Body of pancreas (tissue), 4 donors: ENCODE measurements at regions not wholly inside any gene's neighbourhood (a gene's known extent, or its start where the extent isn't known, plus 50 kb on each side); places are given as distances from the start of the nearest gene placed in this dataset.

Experiments
- ATAC-seq: fragments of 150-250 bp; one replicate; pipeline ENCODE4 v1.9.1; 2016
- DNase-seq, 4 donors: peaks; one replicate each; pipeline ENCODE4 v3.0.0-alpha.2; 2019
- H3K27ac ChIP-seq, 4 donors: fragments of 200-600 bp; sonication (generic); 1 replicate in 3 of 4; 2 replicates in 1 of 4; pipeline versions ENCODE4 v1.5.1 to v1.6.1; 2016 to 2019; ENCODE audit warnings: mild to moderate bottlenecking in 1 of 4, mixed read lengths in 1 of 4, moderate library complexity in 1 of 4
- H3K27me3 ChIP-seq, 2 donors: fragments of 200-600 bp; sonication (generic); one replicate each; pipeline ENCODE4 v1.6.0; 2016; ENCODE audit warnings: mild to moderate bottlenecking in 1 of 2
- H3K36me3 ChIP-seq, 2 donors: fragments of 200-600 bp; sonication (generic); replicated peaks in 1 of 2; 2 replicates each; pipeline ENCODE4 v1.5.1; 2016; ENCODE audit warnings: low read depth in 2 of 2; ENCODE audit not compliant: insufficient read depth in 1 of 2
- H3K4me1 ChIP-seq: fragments of 200-600 bp; sonication (generic); one replicate; pipeline ENCODE4 v1.6.0; 2016
- H3K4me3 ChIP-seq, 2 donors: fragments of 200-600 bp; sonication (generic); 1 replicate in 1 of 2; 2 replicates in 1 of 2; pipeline ENCODE4 v1.5.1; 2016 to 2019
- H3K9me3 ChIP-seq, 3 donors: fragments of 200-600 bp; sonication (generic); 1 replicate in 2 of 3; 2 replicates in 1 of 3; pipeline ENCODE4 v1.5.1; 2016
- CTCF ChIP-seq, 7 experiments: fragments of 450-650 bp in 4 of 7; fragments of 200-600 bp in 3 of 7; sonication (generic) in 3 of 7; IDR thresholded peaks; one replicate each; pipeline ENCODE4 v1.5.1; 2016 to 2019; ENCODE audit warnings: antibody characterized with exemption in 7 of 7
- POLR2A ChIP-seq, 3 donors: fragments of 450-650 bp; IDR thresholded peaks; one replicate each; pipeline ENCODE4 v1.6.1; 2016; ENCODE audit warnings: antibody characterized with exemption in 3 of 3, mild to moderate bottlenecking in 2 of 3
- WGBS, 2 donors: methylation state at CpG; one replicate each; pipeline ENCODE4 v1.1.5; 2017; 5-methylcytosine and 5-hydroxymethylcytosine counted together
- intact Hi-C: fragments of 100-400 bp; cut with DNase I; formaldehyde crosslinking; loops from one replicate; pipeline ENCODE4 v1.15.1; 2023

GRCh38 chr12:125267114-125267513 is 201.9 kb downstream of the AACS start:
- H3K27me3 ChIP-seq, result peaks cover 0 to 4% of the 10 kb centered on the region in 2 donors
- no peak overlapping the region for H3K27ac ChIP-seq
- DNase-seq (no peak), ATAC-seq (no peak)
- TF ChIP-seq POLR2A (IDR thresholded peaks at IDR 0.05) (no peak), CTCF (IDR thresholded peaks at IDR 0.05) (no peak)
- no peaks in the 10 kb centered on the region for H3K9me3 ChIP-seq
- 77% methylated on average over 5 of the region's 5 CpGs for WGBS, 2 donors
- H3K36me3 ChIP-seq, result no peaks in the 10 kb centered on the region
- no peak overlapping the region for H3K4me3 ChIP-seq
- no peaks in the 10 kb centered on the region for H3K4me1 ChIP-seq
- intact Hi-C loops, result no loop called here

GRCh38 chr12:125269276-125269675 is 204.0 kb downstream of the AACS start:
- Histone ChIP-seq H3K9me3 (no peaks in the 10 kb centered on the region), H3K36me3 (no peaks in the 10 kb centered on the region), H3K27me3 (no peaks in the 10 kb centered on the region), H3K4me1 (no peaks in the 10 kb centered on the region), H3K4me3 (no peak overlapping the region), H3K27ac (no peak overlapping the region)
- WGBS, 2 donors, result 41 to 58% methylated on average over 5 of the region's 5 CpGs
- no peak for TF ChIP-seq POLR2A (IDR thresholded peaks at IDR 0.05)
- TF ChIP-seq CTCF (IDR thresholded peaks at IDR 0.05), result no peak
- intact Hi-C loops, result no loop called here
- ATAC-seq, result no peak
- no peak for DNase-seq

- Histone ChIP-seq H3K9me3 (no peaks in the 10 kb centered on the region), H3K27ac (no peak overlapping the region), H3K4me1 (no peaks in the 10 kb centered on the region), H3K4me3 (no peak overlapping the region), H3K36me3 (no peaks in the 10 kb centered on the region), H3K27me3 (no peaks in the 10 kb centered on the region)
- 49 to 52% methylated on average over 4 of the region's 4 CpGs for WGBS, 2 donors
- ATAC-seq (no peak), DNase-seq (no peak)
- intact Hi-C loops, result no loop called here
- TF ChIP-seq POLR2A (IDR thresholded peaks at IDR 0.05) (no peak), CTCF (IDR thresholded peaks at IDR 0.05) (no peak)
These were observed 206.7 kb downstream of the AACS start for GRCh38 chr12:125271892-125272291.

GRCh38 chr12:125272383-125272933 is 207.2 kb downstream of the AACS start:
- intact Hi-C loops, result no loop called here
- H3K9me3 ChIP-seq, result no peaks in the 10 kb centered on the region
- DNase-seq, result no peak
- H3K4me1 ChIP-seq, result no peaks in the 10 kb centered on the region
- TF ChIP-seq POLR2A (IDR thresholded peaks at IDR 0.05), result no peak
- no peak for TF ChIP-seq CTCF (IDR thresholded peaks at IDR 0.05)
- no peak overlapping the region for H3K27ac ChIP-seq
- H3K4me3 ChIP-seq, result no peak overlapping the region
- 75 to 78% methylated on average over 14 of the region's 14 CpGs for WGBS, 2 donors
- H3K27me3 ChIP-seq, result no peaks in the 10 kb centered on the region
- no peaks in the 10 kb centered on the region for H3K36me3 ChIP-seq
- no peak for ATAC-seq

- Histone ChIP-seq H3K9me3 (no peaks in the 10 kb centered on the region), H3K27ac (no peak overlapping the region), H3K4me1 (no peaks in the 10 kb centered on the region), H3K27me3 (no peaks in the 10 kb centered on the region), H3K36me3 (no peaks in the 10 kb centered on the region), H3K4me3 (no peak overlapping the region)
- intact Hi-C loops, result no loop called here
- TF ChIP-seq POLR2A (IDR thresholded peaks at IDR 0.05) (no peak), CTCF (IDR thresholded peaks at IDR 0.05) (no peak)
- WGBS, 2 donors, result 45 to 61% methylated on average over 10 of the region's 10 CpGs
- no peak for DNase-seq
- ATAC-seq, result no peak
These were observed 211.3 kb downstream of the AACS start for GRCh38 chr12:125276567-125276966.
